SK-N-SH (cell line): ENCODE measurements at regions not wholly inside any gene's neighbourhood (a gene's known extent, or its start where the extent isn't known, plus 50 kb on each side); places are given as distances from the start of the nearest gene placed in this dataset.

ENCODE experiments used
- CTCF ChIP-seq: fragments of 200-600 bp; sonication (generic); IDR thresholded peaks from 2 replicates; pipeline ENCODE4 v1.6.1; 2017; ENCODE audit warnings: antibody characterized with exemption, mild to moderate bottlenecking, moderate library complexity
- EP300 ChIP-seq, 2 experiments: IDR thresholded peaks; 2 replicates each; pipeline versions ENCODE4 v1.4.0 to v1.6.1; 2012; ENCODE audit warnings: borderline replicate concordance in 1 of 2, low read depth in 1 of 2, low read length in 1 of 2
- EZH2phosphoT487 ChIP-seq: fragments of 200-600 bp; sonication (generic); IDR thresholded peaks from 2 replicates; pipeline ENCODE4 v1.6.1; 2017; ENCODE audit warnings: low read depth, mixed run types, mild to moderate bottlenecking, antibody characterized with exemption, moderate library complexity, borderline replicate concordance
- MAX ChIP-seq: IDR thresholded peaks from 2 replicates; pipeline ENCODE4 v1.4.0; 2012; ENCODE audit warnings: low read depth
- NFIC ChIP-seq: IDR thresholded peaks from 2 replicates; pipeline ENCODE4 v1.4.0; 2012; ENCODE audit warnings: borderline replicate concordance
- RXRA ChIP-seq: IDR thresholded peaks from 2 replicates; pipeline ENCODE4 v1.4.0; 2012; ENCODE audit warnings: low read depth, mild to moderate bottlenecking, borderline replicate concordance
- TAF1 ChIP-seq: IDR thresholded peaks from 2 replicates; pipeline ENCODE4 v1.6.1; 2012; ENCODE audit warnings: low read depth, mild to moderate bottlenecking, low read length, moderate library complexity, borderline replicate concordance
- TCF12 ChIP-seq: IDR thresholded peaks from 2 replicates; pipeline ENCODE4 v1.4.0; 2012

- TF ChIP-seq CTCF (no peak), TCF12 (no peak), MAX (no peak), EP300 (IDR thresholded peaks at IDR 0.05; ENCODE audit: borderline replicate concordance in 1 of 2, low read depth in 1 of 2, low read length in 1 of 2) (no peak), RXRA (no peak), TAF1 (no peak), NFIC (no peak), EZH2phosphoT487 (no peak)
Observed at GRCh38 chr5:171635561-171636245, 149.9 kb upstream of the SMIM23 start.
